Skin epidermis (tissue), 12 donors: ENCODE measurements at regions not wholly inside any gene's neighbourhood (a gene's known extent, or its start where the extent isn't known, plus 50 kb on each side); places are given as distances from the start of the nearest gene placed in this dataset.

Experiments
- H3K27ac ChIP-seq, 21 experiments: fragments of 200-600 bp; sonication (generic) in 11 of 21; one replicate each; pipeline ENCODE4 v1.5.0; 2020; ENCODE audit warnings: mild to moderate bottlenecking in 3 of 21, inconsistent platforms in 2 of 21, moderate library complexity in 2 of 21
- H3K4me3 ChIP-seq, 7 experiments: fragments of 200-600 bp; sonication (generic) in 2 of 7; one replicate each; pipeline ENCODE4 v1.5.0; 2020; ENCODE audit warnings: inconsistent platforms in 2 of 7, mild to moderate bottlenecking in 2 of 7, moderate library complexity in 1 of 7

DNA sequence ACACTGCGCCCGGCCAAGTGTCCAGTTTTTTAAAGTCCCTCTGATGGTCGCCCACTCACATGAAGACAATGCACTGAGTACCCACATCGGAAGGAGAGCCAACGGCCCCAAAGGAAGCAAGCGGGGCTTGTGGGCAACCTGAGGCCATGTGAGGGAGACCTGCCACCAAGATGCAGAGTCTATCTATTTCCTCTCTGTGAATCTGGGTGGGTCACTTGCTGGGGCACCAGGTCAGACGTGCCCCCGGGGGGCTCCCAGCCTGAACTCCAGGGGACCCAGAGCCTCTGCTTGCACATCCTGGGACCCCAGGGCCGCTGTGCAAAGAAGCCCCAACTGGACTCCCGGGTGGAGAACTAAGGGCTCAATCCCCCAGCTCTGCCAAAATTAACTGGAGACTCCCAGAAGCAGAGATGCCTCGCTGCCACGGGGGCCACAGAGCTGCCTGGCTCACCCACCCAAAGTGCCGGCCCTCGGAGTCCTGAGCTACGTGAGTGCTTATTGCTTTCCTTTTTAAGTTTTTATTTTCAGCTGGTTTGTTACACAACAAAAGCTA is 106.4 kb downstream of the BRD1 start:
- Histone ChIP-seq H3K4me3 (no peak overlapping the region), H3K27ac (no peak overlapping the region)

DNA sequence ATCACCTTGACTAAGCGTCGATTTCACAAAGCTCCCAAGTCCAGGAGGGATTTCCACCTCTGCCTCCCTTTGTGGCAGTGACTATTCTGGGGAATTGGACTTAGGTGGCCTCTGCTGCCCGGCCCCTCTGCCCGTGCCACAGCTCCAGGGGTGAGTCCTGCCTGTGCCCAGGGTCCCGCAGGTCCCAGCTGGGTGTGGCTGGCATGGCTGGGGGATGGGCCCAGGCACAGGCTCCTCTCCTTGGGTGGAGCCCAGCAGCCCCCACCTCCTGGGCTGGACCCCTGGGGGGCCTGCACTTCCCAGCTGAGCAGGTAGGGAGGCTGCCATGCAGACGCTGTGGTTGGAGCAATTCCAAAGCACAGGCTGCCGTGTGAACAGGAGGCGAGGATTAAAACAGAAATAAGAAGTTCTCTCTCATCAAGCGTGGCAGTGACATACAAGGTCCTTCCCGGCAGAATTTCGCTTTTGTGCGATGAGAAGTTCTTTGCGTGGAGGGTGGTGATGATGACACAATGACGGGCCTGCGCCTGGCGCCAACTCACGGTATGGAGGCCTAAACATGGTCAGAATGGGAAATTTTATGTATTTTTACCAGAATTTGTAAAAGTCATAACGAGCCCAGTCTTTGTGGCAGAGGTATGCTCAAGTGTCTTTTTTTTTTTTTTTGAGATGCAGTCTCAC is 107.3 kb downstream of the BRD1 start:
- no peak overlapping the region for H3K4me3 ChIP-seq
- no peak overlapping the region for H3K27ac ChIP-seq

GRCh38 chr22:49719046-49719445 is 108.6 kb downstream of the BRD1 start:
- Histone ChIP-seq H3K27ac (no peak overlapping the region), H3K4me3 (no peak overlapping the region)

- no peak overlapping the region for H3K27ac ChIP-seq
- no peak overlapping the region for H3K4me3 ChIP-seq
These were observed 109.3 kb downstream of the BRD1 start for GRCh38 chr22:49718396-49718795.

GRCh38 chr22:49717322-49717919 is 110.3 kb downstream of the BRD1 start:
- Histone ChIP-seq H3K27ac (no peak overlapping the region), H3K4me3 (no peak overlapping the region)

GRCh38 chr22:49716441-49716840 is 111.2 kb downstream of the BRD1 start:
- no peak overlapping the region for H3K4me3 ChIP-seq
- no peak overlapping the region for H3K27ac ChIP-seq

DNA sequence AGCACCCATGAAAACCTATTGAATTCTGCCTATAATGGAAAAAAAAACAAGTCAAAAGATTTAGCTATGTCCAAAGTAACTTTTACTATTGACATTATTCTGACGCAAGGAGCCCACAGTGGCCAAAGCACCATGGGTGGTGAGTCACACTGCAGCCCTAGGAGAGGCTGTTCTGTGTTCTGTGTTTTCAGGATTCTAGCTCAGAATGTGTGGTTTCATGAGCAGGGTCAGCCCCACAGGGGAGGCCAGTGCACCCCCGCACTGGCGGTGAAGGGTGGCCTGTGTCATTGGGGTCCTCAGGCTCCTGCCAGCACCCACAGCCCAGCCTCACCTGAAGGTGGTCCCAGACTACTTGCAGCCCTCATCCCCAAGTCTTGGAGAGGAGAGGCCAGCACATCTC is 112.2 kb downstream of the BRD1 start:
- Histone ChIP-seq H3K4me3 (no peak overlapping the region), H3K27ac (no peak overlapping the region)

- Histone ChIP-seq H3K27ac (no peak overlapping the region), H3K4me3 (no peak overlapping the region)
These were observed 114.7 kb downstream of the BRD1 start for GRCh38 chr22:49713003-49713402.

DNA sequence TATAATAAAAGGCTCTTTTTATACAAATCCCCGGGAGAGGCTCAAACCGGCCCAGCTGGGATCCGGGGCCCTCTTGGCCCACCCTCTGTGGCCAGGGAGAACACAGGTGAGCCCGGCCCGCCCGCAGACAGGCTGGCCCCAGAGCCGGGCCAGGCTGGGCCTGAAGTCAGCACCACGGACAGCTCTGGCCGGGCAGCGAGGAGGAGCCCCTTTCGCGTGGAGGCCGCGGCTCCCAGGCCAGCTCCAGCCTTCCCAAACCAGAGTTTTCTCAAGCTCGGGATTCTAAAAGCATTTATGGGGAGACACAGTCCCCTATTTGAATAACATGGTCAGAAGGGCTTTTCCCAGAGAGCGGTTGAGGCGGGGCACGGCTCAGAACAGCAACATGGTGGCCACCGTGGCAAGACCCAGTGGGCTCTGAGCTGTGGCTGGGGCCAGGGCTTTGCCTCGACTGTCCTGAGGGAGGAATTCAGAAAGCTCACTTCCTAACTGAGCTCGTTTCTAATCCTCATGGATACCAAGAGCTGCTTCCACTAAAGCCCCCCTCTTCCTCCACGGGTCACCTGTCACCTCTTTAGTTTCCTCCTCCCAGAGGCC is 115.4 kb downstream of the BRD1 start:
- Histone ChIP-seq H3K27ac (no peak overlapping the region), H3K4me3 (no peak overlapping the region)

GRCh38 chr22:49710746-49711145 is 116.9 kb downstream of the BRD1 start:
- Histone ChIP-seq H3K4me3 (no peak overlapping the region), H3K27ac (no peak overlapping the region)

DNA sequence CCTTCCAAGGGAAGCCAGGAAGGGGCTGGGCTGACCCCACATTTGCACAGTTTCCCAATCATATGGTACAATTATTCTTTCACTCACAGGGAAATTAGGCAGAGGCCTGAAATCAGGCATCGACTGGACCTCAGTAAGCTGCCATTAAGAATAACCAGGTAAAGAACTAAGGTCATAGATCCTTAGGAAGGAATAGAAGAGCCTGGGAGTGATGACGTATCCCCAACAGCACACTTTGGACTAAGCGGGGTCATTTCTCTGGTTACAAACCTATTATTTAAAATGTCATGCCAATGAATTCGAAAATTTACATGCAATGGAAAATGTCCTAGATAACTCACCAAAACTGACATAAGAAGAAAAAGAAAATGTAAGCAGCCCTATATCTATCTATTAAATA is 118.2 kb downstream of the BRD1 start:
- Histone ChIP-seq H3K4me3 (no peak overlapping the region), H3K27ac (no peak overlapping the region)

- Histone ChIP-seq H3K27ac (no peak overlapping the region), H3K4me3 (no peak overlapping the region)
These were observed 121.7 kb downstream of the BRD1 start for GRCh38 chr22:49705972-49706352.

DNA sequence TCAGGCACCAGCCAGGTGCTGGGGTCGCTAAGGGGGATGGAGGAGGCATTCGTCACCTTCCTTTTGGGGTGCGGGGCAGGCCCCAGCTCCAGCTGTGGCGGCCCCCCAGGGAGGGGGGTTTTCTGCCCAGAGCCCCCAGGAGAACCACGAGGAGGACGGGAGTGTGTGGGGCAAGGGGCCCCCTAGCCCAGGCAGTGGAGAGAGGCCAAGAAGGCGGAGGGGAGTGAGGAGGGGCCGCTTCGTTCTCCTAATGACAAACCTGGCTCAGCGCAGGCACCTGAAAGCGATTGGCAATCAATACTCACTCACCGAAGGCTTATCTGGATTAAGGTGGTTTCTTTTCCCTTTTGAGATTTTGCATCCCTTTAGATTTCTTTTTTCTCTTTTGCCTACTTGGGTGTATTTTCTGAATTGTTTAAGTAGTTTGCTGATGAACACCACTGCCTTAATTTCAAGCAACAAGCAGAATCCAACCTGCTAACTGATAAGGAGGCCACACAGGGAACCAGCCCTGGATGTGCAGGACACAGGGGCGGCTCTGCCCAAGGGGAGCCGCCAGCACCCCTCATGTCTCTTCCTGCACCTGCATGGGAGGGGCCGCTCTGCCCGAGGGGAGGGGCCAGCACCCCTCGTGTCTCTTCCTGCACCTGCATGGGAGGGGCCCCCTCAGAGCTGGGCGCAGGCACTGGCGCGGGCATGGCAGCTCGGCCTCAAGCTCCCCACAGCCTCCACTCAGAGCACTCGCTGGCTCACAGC is 122.3 kb downstream of the BRD1 start:
- Histone ChIP-seq H3K27ac (no peak overlapping the region), H3K4me3 (no peak overlapping the region)

GRCh38 chr22:49704345-49705215 is 123.1 kb downstream of the BRD1 start:
- Histone ChIP-seq H3K27ac (no peak overlapping the region), H3K4me3 (no peak overlapping the region)

DNA sequence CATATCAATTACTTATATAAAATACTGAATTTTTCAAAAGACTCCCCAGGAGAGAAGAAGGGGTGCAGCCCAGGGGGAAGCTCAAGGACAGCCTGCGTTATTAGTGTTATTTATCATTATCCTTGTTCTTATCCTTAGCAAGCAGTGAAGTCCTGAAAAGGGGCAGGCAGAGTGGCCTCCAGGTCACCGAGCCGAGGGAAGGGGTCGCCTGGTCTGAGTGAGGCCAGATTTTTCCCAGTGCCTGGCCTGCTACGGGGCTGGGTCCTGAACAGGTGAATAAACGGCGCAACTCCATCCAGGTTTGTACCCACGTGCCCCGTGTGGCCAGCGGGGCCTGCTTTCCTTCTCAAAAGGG is 123.7 kb downstream of the BRD1 start:
- Histone ChIP-seq H3K4me3 (no peak overlapping the region), H3K27ac (no peak overlapping the region)

GRCh38 chr22:49703505-49703904 is 124.2 kb downstream of the BRD1 start:
- H3K27ac ChIP-seq, result no peak overlapping the region
- no peak overlapping the region for H3K4me3 ChIP-seq

- Histone ChIP-seq H3K4me3 (no peak overlapping the region), H3K27ac (no peak overlapping the region)
These were observed 125.6 kb downstream of the BRD1 start for GRCh38 chr22:49702068-49702397.

GRCh38 chr22:49701380-49702067 is 126.1 kb downstream of the BRD1 start:
- H3K27ac ChIP-seq, result no peak overlapping the region
- no peak overlapping the region for H3K4me3 ChIP-seq

GRCh38 chr22:49699928-49700498 is 127.7 kb downstream of the BRD1 start:
- H3K4me3 ChIP-seq, result no peak overlapping the region

More at GRCh38 chr22:49699928-49700498, 127.7 kb downstream of the BRD1 start:
- H3K27ac ChIP-seq, result no peak overlapping the region
